Stimulated activated naive B cell treated with anti-CD40 and anti-IgM and Interleukin-4, amounts not matched to agents 10 μg/mL and 1 μg/mL and 100 μg/mL, for 72 hours (primary cell): ENCODE measurements at regions not wholly inside any gene's neighbourhood (a gene's known extent, or its start where the extent isn't known, plus 50 kb on each side); places are given as distances from the start of the nearest gene placed in this dataset.

Experiments used
- ATAC-seq, 2 donors: fragments of 150-1000 bp; cut with Tn5 transposase; replicated peaks; 2 replicates each; pipeline ENCODE4 v1.10.0; 2021; ENCODE audit warnings: moderate library complexity in 1 of 2
- DNase-seq: peaks from one replicate; pipeline ENCODE4 v3.0.0; 2021
- H3K27ac Mint-ChIP-seq: one replicate; pipeline ENCODE4 v1.8.0; 2022; ENCODE audit warnings: mild to moderate bottlenecking, mixed read lengths
- H3K27me3 Mint-ChIP-seq, 2 donors: one replicate each; pipeline ENCODE4 v1.8.0; 2022; ENCODE audit warnings: mixed read lengths in 2 of 2
- H3K36me3 Mint-ChIP-seq, 2 donors: one replicate each; pipeline ENCODE4 v1.8.0; 2022; ENCODE audit warnings: mixed read lengths in 2 of 2, mild to moderate bottlenecking in 1 of 2
- H3K4me1 Mint-ChIP-seq, 2 donors: one replicate each; pipeline ENCODE4 v1.8.0; 2022; ENCODE audit warnings: mixed read lengths in 2 of 2, mild to moderate bottlenecking in 1 of 2
- H3K4me3 Mint-ChIP-seq, 2 donors: one replicate each; pipeline ENCODE4 v1.8.0; 2022; ENCODE audit warnings: mild to moderate bottlenecking in 2 of 2, mixed read lengths in 2 of 2, moderate library complexity in 1 of 2
- H3K9me3 Mint-ChIP-seq, 2 donors: one replicate each; pipeline ENCODE4 v1.8.0; 2022; ENCODE audit warnings: mixed read lengths in 2 of 2, mild to moderate bottlenecking in 1 of 2

- H3K27ac Mint-ChIP-seq = no peak overlapping the region
- H3K9me3 Mint-ChIP-seq = no peaks in the 10 kb centered on the region
- no peak for DNase-seq
- no peak overlapping the region for H3K4me3 Mint-ChIP-seq
- no peak for ATAC-seq
- H3K4me1 Mint-ChIP-seq = no peaks in the 10 kb centered on the region
- H3K27me3 Mint-ChIP-seq = peaks cover 0 to 12% of the 10 kb centered on the region in 2 donors
- H3K36me3 Mint-ChIP-seq = no peaks in the 10 kb centered on the region
Measured at GRCh38 chr20:40451552-40451951, 237.5 kb downstream of the MAFB start.

- ATAC-seq = no peak
- Mint-ChIP-seq H3K36me3 (no peaks in the 10 kb centered on the region), H3K4me1 (no peaks in the 10 kb centered on the region), H3K27ac (no peak overlapping the region), H3K9me3 (no peaks in the 10 kb centered on the region), H3K27me3 (peaks cover 0 to 12% of the 10 kb centered on the region in 2 donors), H3K4me3 (no peak overlapping the region)
- no peak for DNase-seq
Measured at GRCh38 chr20:40449974-40450616, 238.9 kb downstream of the MAFB start.

GRCh38 chr20:40449144-40449690 lies 239.8 kb downstream of the MAFB start:
- H3K36me3 Mint-ChIP-seq = no peaks in the 10 kb centered on the region
- peaks cover 0 to 11% of the 10 kb centered on the region in 2 donors for H3K27me3 Mint-ChIP-seq
- no peak overlapping the region for H3K27ac Mint-ChIP-seq
- DNase-seq (no peak), ATAC-seq (no peak)
- no peak overlapping the region for H3K4me3 Mint-ChIP-seq
- H3K4me1 Mint-ChIP-seq = no peaks in the 10 kb centered on the region
- no peaks in the 10 kb centered on the region for H3K9me3 Mint-ChIP-seq

GRCh38 chr20:40446888-40447287 lies 242.1 kb downstream of the MAFB start:
- Mint-ChIP-seq H3K4me1 (no peaks in the 10 kb centered on the region), H3K9me3 (no peaks in the 10 kb centered on the region), H3K27ac (no peak overlapping the region), H3K4me3 (no peak overlapping the region), H3K27me3 (peaks cover 0 to 5% of the 10 kb centered on the region in 2 donors), H3K36me3 (no peaks in the 10 kb centered on the region)
- no peak for ATAC-seq
- no peak for DNase-seq

- DNase-seq (no peak), ATAC-seq (no peak)
- Mint-ChIP-seq H3K4me3 (no peak overlapping the region), H3K9me3 (no peaks in the 10 kb centered on the region), H3K27ac (no peak overlapping the region), H3K4me1 (no peaks in the 10 kb centered on the region), H3K36me3 (no peaks in the 10 kb centered on the region), H3K27me3 (peaks cover 0 to 9% of the 10 kb centered on the region in 2 donors)
Measured at GRCh38 chr20:40444516-40444915, 244.5 kb downstream of the MAFB start.

GRCh38 chr20:40443753-40444152 lies 245.3 kb downstream of the MAFB start:
- no peaks in the 10 kb centered on the region for H3K9me3 Mint-ChIP-seq
- ATAC-seq = no peak
- no peak for DNase-seq
- no peak overlapping the region for H3K4me3 Mint-ChIP-seq
- no peaks in the 10 kb centered on the region for H3K4me1 Mint-ChIP-seq
- no peak overlapping the region for H3K27ac Mint-ChIP-seq
- H3K36me3 Mint-ChIP-seq = no peaks in the 10 kb centered on the region
- peaks cover 0 to 4% of the 10 kb centered on the region in 2 donors for H3K27me3 Mint-ChIP-seq

GRCh38 chr20:40442181-40442963 lies 246.7 kb downstream of the MAFB start:
- no peaks in the 10 kb centered on the region for H3K4me1 Mint-ChIP-seq
- no peaks in the 10 kb centered on the region for H3K9me3 Mint-ChIP-seq
- H3K27ac Mint-ChIP-seq = no peak overlapping the region
- ATAC-seq (no peak), DNase-seq (no peak)
- no peak overlapping the region for H3K4me3 Mint-ChIP-seq
- H3K36me3 Mint-ChIP-seq = no peaks in the 10 kb centered on the region
- H3K27me3 Mint-ChIP-seq = peaks cover 0 to 4% of the 10 kb centered on the region in 2 donors

GRCh38 chr20:40441771-40442170 lies 247.3 kb downstream of the MAFB start:
- Mint-ChIP-seq H3K27me3 (peaks cover 0 to 4% of the 10 kb centered on the region in 2 donors), H3K9me3 (no peaks in the 10 kb centered on the region), H3K36me3 (no peaks in the 10 kb centered on the region), H3K4me3 (no peak overlapping the region), H3K4me1 (no peaks in the 10 kb centered on the region), H3K27ac (no peak overlapping the region)
- no peak for DNase-seq
- ATAC-seq = no peak

- ATAC-seq (no peak), DNase-seq (no peak)
- Mint-ChIP-seq H3K4me1 (no peaks in the 10 kb centered on the region), H3K27me3 (peaks cover 0 to 4% of the 10 kb centered on the region in 2 donors), H3K9me3 (no peaks in the 10 kb centered on the region), H3K4me3 (no peak overlapping the region), H3K36me3 (no peaks in the 10 kb centered on the region), H3K27ac (no peak overlapping the region)
Measured at GRCh38 chr20:40438161-40438830, 250.7 kb downstream of the MAFB start.

- H3K27ac Mint-ChIP-seq = no peak overlapping the region
- no peak for ATAC-seq
Measured at GRCh38 chr20:40436011-40436410, 253.0 kb downstream of the MAFB start.

GRCh38 chr20:40435146-40435895 lies 253.7 kb downstream of the MAFB start:
- no peaks in the 10 kb centered on the region for H3K36me3 Mint-ChIP-seq
- H3K9me3 Mint-ChIP-seq = no peaks in the 10 kb centered on the region
- no peak overlapping the region for H3K4me3 Mint-ChIP-seq
- peaks cover 0 to 5% of the 10 kb centered on the region in 2 donors for H3K27me3 Mint-ChIP-seq
- DNase-seq (no peak), ATAC-seq (no peak)
- H3K27ac Mint-ChIP-seq = no peak overlapping the region
- no peaks in the 10 kb centered on the region for H3K4me1 Mint-ChIP-seq

More at GRCh38 chr20:40436011-40436410, 253.0 kb downstream of the MAFB start:
- DNase-seq = no peak
- Mint-ChIP-seq H3K9me3 (no peaks in the 10 kb centered on the region), H3K4me3 (no peak overlapping the region), H3K4me1 (no peaks in the 10 kb centered on the region), H3K36me3 (no peaks in the 10 kb centered on the region), H3K27me3 (peaks cover 0 to 3% of the 10 kb centered on the region in 2 donors)

- DNase-seq = no peak
- H3K9me3 Mint-ChIP-seq = no peaks in the 10 kb centered on the region
- ATAC-seq = no peak
- H3K27ac Mint-ChIP-seq = no peak overlapping the region
- no peaks in the 10 kb centered on the region for H3K4me1 Mint-ChIP-seq
- no peak overlapping the region for H3K4me3 Mint-ChIP-seq
- H3K27me3 Mint-ChIP-seq = peaks cover 0 to 5% of the 10 kb centered on the region in 2 donors
- no peaks in the 10 kb centered on the region for H3K36me3 Mint-ChIP-seq
Measured at GRCh38 chr20:40434122-40434521, 254.9 kb downstream of the MAFB start.

GRCh38 chr20:40433341-40433861 lies 255.6 kb downstream of the MAFB start:
- no peaks in the 10 kb centered on the region for H3K36me3 Mint-ChIP-seq
- DNase-seq = no peak
- H3K4me1 Mint-ChIP-seq = no peaks in the 10 kb centered on the region
- H3K27me3 Mint-ChIP-seq = peaks cover 0 to 10% of the 10 kb centered on the region in 2 donors
- no peak overlapping the region for H3K4me3 Mint-ChIP-seq
- H3K27ac Mint-ChIP-seq = no peak overlapping the region
- no peaks in the 10 kb centered on the region for H3K9me3 Mint-ChIP-seq
- no peak for ATAC-seq

GRCh38 chr20:40431611-40432010 lies 257.4 kb downstream of the MAFB start:
- H3K36me3 Mint-ChIP-seq = no peaks in the 10 kb centered on the region
- peaks cover 0 to 10% of the 10 kb centered on the region in 2 donors for H3K27me3 Mint-ChIP-seq
- no peak for DNase-seq
- H3K4me3 Mint-ChIP-seq = no peak overlapping the region
- H3K4me1 Mint-ChIP-seq = no peaks in the 10 kb centered on the region
- no peak overlapping the region for H3K27ac Mint-ChIP-seq
- H3K9me3 Mint-ChIP-seq = peaks cover 0 to 2% of the 10 kb centered on the region in 2 donors
- ATAC-seq = no peak
